SK-N-SH (cell line): ENCODE measurements at regions not wholly inside any gene's neighbourhood (a gene's known extent, or its start where the extent isn't known, plus 50 kb on each side); places are given as distances from the start of the nearest gene placed in this dataset.

ENCODE experiments used
- CTCF ChIA-PET: fragments of 300-600, 350-600 bp; formaldehyde crosslinking; extraction: SDS; loops from one replicate; lab custom pipeline; 2021; lab: Yijun Ruan, JAX
- POLR2A ChIA-PET: fragments of 350-600 bp; sonication (Branson Sonifier 250); formaldehyde crosslinking; extraction: SDS; loops from one replicate; lab custom pipeline; 2020; ENCODE audit warnings: antibody characterized with exemption, inconsistent platforms; lab: Yijun Ruan, JAX
- DNase-seq: peaks from one replicate; pipeline ENCODE4 v3.0.0; 2012
- H2AFZ ChIP-seq: fragments of 200-600 bp; sonication (generic); 2 replicates; pipeline ENCODE4 v1.8.1; 2016; ENCODE audit warnings: antibody characterized with exemption, mild to moderate bottlenecking, low read depth
- H3F3A ChIP-seq: fragments of 200-600 bp; sonication (generic); replicated peaks from 2 replicates; pipeline ENCODE3; 2016; ENCODE audit warnings: antibody characterized with exemption, mild to moderate bottlenecking; ENCODE audit not compliant: insufficient read depth
- H3K27ac ChIP-seq, 2 experiments: fragments of 200-500 bp in 1 of 2; fragments of 200-600 bp in 1 of 2; sonication (Bioruptor generic) in 1 of 2; sonication (generic), shearing (Covaris generic) in 1 of 2; 2 replicates each; pipeline versions ENCODE4 v1.5.1 to v1.6.1; 2014 to 2016; ENCODE audit warnings: low read depth in 2 of 2, inconsistent platforms in 1 of 2, low read length in 1 of 2, mild to moderate bottlenecking in 1 of 2, mixed read lengths in 1 of 2
- H3K27me3 ChIP-seq: fragments of 200-600 bp; sonication (generic), shearing (Covaris generic); 2 replicates; pipeline ENCODE4 v1.6.1; 2016; ENCODE audit warnings: mixed run types; ENCODE audit not compliant: insufficient read depth
- H3K36me3 ChIP-seq, 2 experiments: fragments of 200-500 bp in 1 of 2; fragments of 200-600 bp in 1 of 2; sonication (Bioruptor generic) in 1 of 2; sonication (generic) in 1 of 2; replicated peaks in 1 of 2; 2 replicates each; pipeline versions ENCODE3 to v1.5.1; 2014 to 2016; ENCODE audit warnings: low read length in 1 of 2, mild to moderate bottlenecking in 1 of 2; ENCODE audit not compliant: insufficient read depth in 2 of 2, control insufficient read depth in 1 of 2
- H3K4me1 ChIP-seq, 2 experiments: fragments of 200-500 bp in 1 of 2; fragments of 200-600 bp in 1 of 2; sonication (Bioruptor generic) in 1 of 2; sonication (generic), shearing (Covaris generic) in 1 of 2; 2 replicates each; pipeline versions ENCODE4 v1.5.1 to v1.6.1; 2014 to 2016; ENCODE audit warnings: low read depth in 1 of 2, low read length in 1 of 2, mixed run types in 1 of 2; ENCODE audit not compliant: insufficient read depth in 2 of 2, control insufficient read depth in 1 of 2
- H3K4me2 ChIP-seq: fragments of 200-600 bp; sonication (generic), shearing (Covaris generic); 2 replicates; pipeline ENCODE4 v1.6.1; 2017; ENCODE audit warnings: mixed run types
- H3K4me3 ChIP-seq, 2 experiments: fragments of 200-500 bp in 1 of 2; fragments of 200-600 bp in 1 of 2; sonication (Bioruptor generic) in 1 of 2; sonication (generic), shearing (Covaris generic) in 1 of 2; 2 replicates each; pipeline versions ENCODE4 v1.5.1 to v1.8.1; 2014 to 2016; ENCODE audit warnings: low read depth in 2 of 2, inconsistent platforms in 1 of 2, low read length in 1 of 2, mild to moderate bottlenecking in 1 of 2, mixed read lengths in 1 of 2, moderate library complexity in 1 of 2
- H3K79me2 ChIP-seq: fragments of 200-600 bp; sonication (generic); 2 replicates; pipeline ENCODE4 v1.8.1; 2017; ENCODE audit warnings: mild to moderate bottlenecking; ENCODE audit not compliant: insufficient read depth
- H3K9ac ChIP-seq: fragments of 200-600 bp; sonication (generic); 2 replicates; pipeline ENCODE4 v1.6.1; 2017; ENCODE audit warnings: mixed run types
- H3K9me2 ChIP-seq: fragments of 200-600 bp; sonication (generic); 2 replicates; pipeline ENCODE4 v1.6.1; 2017; ENCODE audit warnings: mixed run types
- H3K9me3 ChIP-seq: fragments of 200-600 bp; sonication (generic); 2 replicates; pipeline ENCODE4 v1.6.1; 2017; ENCODE audit warnings: mixed run types, mild to moderate bottlenecking, moderate library complexity
- H4K20me1 ChIP-seq: fragments of 200-600 bp; sonication (generic); 2 replicates; pipeline ENCODE4 v1.6.1; 2017; ENCODE audit warnings: mild to moderate bottlenecking, mixed run types; ENCODE audit not compliant: insufficient read depth
- CHD2 ChIP-seq: fragments of 150-350 bp; IDR thresholded peaks from 2 replicates; pipeline ENCODE4 v1.6.1; 2018; ENCODE audit warnings: low read length; ENCODE audit not compliant: partially characterized antibody
- ELF1 ChIP-seq: IDR thresholded peaks from 2 replicates; pipeline ENCODE4 v1.4.0; 2012
- EP300 ChIP-seq, 2 experiments: IDR thresholded peaks; 2 replicates each; pipeline versions ENCODE4 v1.4.0 to v1.6.1; 2012; ENCODE audit warnings: borderline replicate concordance in 1 of 2, low read depth in 1 of 2, low read length in 1 of 2
- FOSL2 ChIP-seq: IDR thresholded peaks from 2 replicates; pipeline ENCODE4 v1.4.0; 2012; ENCODE audit warnings: low read depth, mild to moderate bottlenecking, moderate library complexity, borderline replicate concordance
- GATA2 ChIP-seq: sonication (generic); formaldehyde crosslinking; IDR thresholded peaks from 2 replicates; pipeline ENCODE4 v1.5.0; 2020; ENCODE audit warnings: mild to moderate bottlenecking, missing genetic modification reagents
- NFIC ChIP-seq: IDR thresholded peaks from 2 replicates; pipeline ENCODE4 v1.4.0; 2012; ENCODE audit warnings: borderline replicate concordance
- RAD21 ChIP-seq: IDR thresholded peaks from 2 replicates; pipeline ENCODE4 v1.6.1; 2012; ENCODE audit warnings: mild to moderate bottlenecking, low read length
- RFX5 ChIP-seq: IDR thresholded peaks from 2 replicates; pipeline ENCODE4 v1.6.1; 2012; ENCODE audit warnings: mild to moderate bottlenecking, improper control_type of control experiment, low read length
- SMC3 ChIP-seq: IDR thresholded peaks from 2 replicates; pipeline ENCODE4 v1.6.1; 2012; ENCODE audit warnings: low read depth, low read length, improper control_type of control experiment
- USF1 ChIP-seq: IDR thresholded peaks from 2 replicates; pipeline ENCODE4 v1.4.0; 2012; ENCODE audit warnings: low read depth, borderline replicate concordance
- USF2 ChIP-seq: fragments of 150-350 bp; IDR thresholded peaks from 2 replicates; pipeline ENCODE4 v1.6.1; 2017; ENCODE audit warnings: antibody characterized with exemption, low read length, low read depth, borderline replicate concordance
- YY1 ChIP-seq: IDR thresholded peaks from 2 replicates; pipeline ENCODE4 v1.4.0; 2012; ENCODE audit warnings: low read depth, mild to moderate bottlenecking
- WGBS: methylation state at CpG from one replicate; pipeline ENCODE4 v1.1.6; 2017; ENCODE audit warnings: low lambda C conversion rate; 5-methylcytosine and 5-hydroxymethylcytosine counted together
- TF ChIP-seq, protein P1 (sequence below): fragments of 200-600 bp; sonication (generic); IDR thresholded peaks from 2 replicates; pipeline ENCODE4 v1.6.1; 2017; ENCODE audit warnings: antibody characterized with exemption, mild to moderate bottlenecking, moderate library complexity
- TF ChIP-seq, protein P2 (sequence below): IDR thresholded peaks from 2 replicates; pipeline ENCODE4 v1.6.1; 2012; ENCODE audit warnings: mild to moderate bottlenecking, low read depth, low read length, moderate library complexity
- TF ChIP-seq, protein P3 (sequence below): fragments of 150-350 bp; IDR thresholded peaks from 2 replicates; pipeline ENCODE4 v1.6.1; 2016; ENCODE audit warnings: mild to moderate bottlenecking, low read depth, low read length

DNA sequence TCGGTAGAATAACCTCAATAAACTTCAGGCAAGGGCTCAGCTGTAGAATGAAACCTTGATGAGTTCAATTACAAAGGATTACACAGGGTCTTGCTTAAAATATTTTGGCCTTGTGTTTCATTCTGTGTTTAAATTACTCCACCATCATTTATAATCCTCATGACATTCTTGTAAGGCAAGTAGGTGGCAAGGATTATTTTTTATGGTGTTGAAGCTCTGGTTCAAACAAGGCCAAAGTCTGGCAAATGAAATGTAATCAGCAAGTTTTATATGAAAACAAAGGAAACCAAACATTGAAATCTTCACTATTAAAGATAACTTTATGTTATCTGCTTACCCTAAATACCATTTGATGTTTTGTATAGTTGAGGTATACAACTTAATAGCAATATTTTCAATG, 221.3 kb upstream of the HES1 start:
- no peaks in the 10 kb centered on the region for H3K79me2 ChIP-seq
- H3K4me2 ChIP-seq = no peak overlapping the region
- ChIA-PET CTCF (no interaction called here), POLR2A (no interaction called here)
- H3K4me3 ChIP-seq = no peak overlapping the region
- no peaks in the 10 kb centered on the region for H3K27me3 ChIP-seq
- H3K9me3 ChIP-seq = no peaks in the 10 kb centered on the region
- TF ChIP-seq, protein P1, sequence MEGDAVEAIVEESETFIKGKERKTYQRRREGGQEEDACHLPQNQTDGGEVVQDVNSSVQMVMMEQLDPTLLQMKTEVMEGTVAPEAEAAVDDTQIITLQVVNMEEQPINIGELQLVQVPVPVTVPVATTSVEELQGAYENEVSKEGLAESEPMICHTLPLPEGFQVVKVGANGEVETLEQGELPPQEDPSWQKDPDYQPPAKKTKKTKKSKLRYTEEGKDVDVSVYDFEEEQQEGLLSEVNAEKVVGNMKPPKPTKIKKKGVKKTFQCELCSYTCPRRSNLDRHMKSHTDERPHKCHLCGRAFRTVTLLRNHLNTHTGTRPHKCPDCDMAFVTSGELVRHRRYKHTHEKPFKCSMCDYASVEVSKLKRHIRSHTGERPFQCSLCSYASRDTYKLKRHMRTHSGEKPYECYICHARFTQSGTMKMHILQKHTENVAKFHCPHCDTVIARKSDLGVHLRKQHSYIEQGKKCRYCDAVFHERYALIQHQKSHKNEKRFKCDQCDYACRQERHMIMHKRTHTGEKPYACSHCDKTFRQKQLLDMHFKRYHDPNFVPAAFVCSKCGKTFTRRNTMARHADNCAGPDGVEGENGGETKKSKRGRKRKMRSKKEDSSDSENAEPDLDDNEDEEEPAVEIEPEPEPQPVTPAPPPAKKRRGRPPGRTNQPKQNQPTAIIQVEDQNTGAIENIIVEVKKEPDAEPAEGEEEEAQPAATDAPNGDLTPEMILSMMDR = no peak
- no peak for TF ChIP-seq USF1
- TF ChIP-seq FOSL2 = no peak
- TF ChIP-seq CHD2 = no peak
- TF ChIP-seq YY1 = no peak
- no peak for TF ChIP-seq ELF1
- no peak for TF ChIP-seq SMC3
- H3K36me3 ChIP-seq = no peaks in the 10 kb centered on the region
- no peak overlapping the region for H3K27ac ChIP-seq
- H3K4me1 ChIP-seq = no peaks in the 10 kb centered on the region
- no peak for DNase-seq
- H3K9ac ChIP-seq = no peak overlapping the region
- H3F3A ChIP-seq = no peaks in the 10 kb centered on the region
- H4K20me1 ChIP-seq = no peaks in the 10 kb centered on the region
- 23% methylated on average over 1 of the region's 1 CpG for WGBS
- H3K9me2 ChIP-seq = no peaks in the 10 kb centered on the region
- no peak overlapping the region for H2AFZ ChIP-seq

DNA sequence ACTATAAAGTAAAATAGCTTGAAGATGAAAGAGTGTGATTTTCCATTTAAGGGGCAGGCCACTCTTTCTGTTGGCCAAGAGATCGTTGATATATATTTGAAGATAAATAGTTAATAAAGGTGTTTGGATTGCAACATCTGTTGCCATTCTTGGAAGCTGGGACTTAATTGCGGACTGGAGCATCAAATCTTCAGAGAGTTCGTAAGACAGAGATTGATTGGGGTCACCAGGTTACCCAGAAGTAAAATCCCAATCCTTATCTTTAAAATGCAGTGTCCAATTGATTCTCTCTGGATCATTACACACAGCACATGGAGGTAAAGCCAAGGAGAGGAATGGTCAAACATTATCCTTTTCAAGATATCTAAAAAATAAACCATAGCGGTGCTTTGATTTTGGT, 220.8 kb upstream of the HES1 start:
- no peaks in the 10 kb centered on the region for H3F3A ChIP-seq
- no peaks in the 10 kb centered on the region for H3K36me3 ChIP-seq
- H3K27me3 ChIP-seq = no peaks in the 10 kb centered on the region
- no peak overlapping the region for H2AFZ ChIP-seq
- no peak for DNase-seq
- H3K4me2 ChIP-seq = no peak overlapping the region
- CTCF ChIA-PET = no interaction called here
- POLR2A ChIA-PET = no interaction called here
- no peak overlapping the region for H3K4me3 ChIP-seq
- H3K4me1 ChIP-seq = no peaks in the 10 kb centered on the region
- H4K20me1 ChIP-seq = no peaks in the 10 kb centered on the region
- no peaks in the 10 kb centered on the region for H3K79me2 ChIP-seq
- no peaks in the 10 kb centered on the region for H3K9me3 ChIP-seq
- WGBS = 37% methylated on average over 4 of the region's 4 CpGs
- H3K9ac ChIP-seq = no peak overlapping the region
- H3K27ac ChIP-seq = no peak overlapping the region
- no peaks in the 10 kb centered on the region for H3K9me2 ChIP-seq
- no peak for TF ChIP-seq EP300 (IDR thresholded peaks at IDR 0.05; ENCODE audit: borderline replicate concordance in 1 of 2, low read depth in 1 of 2, low read length in 1 of 2)
- no peak for TF ChIP-seq RAD21
- no peak for TF ChIP-seq CHD2
- TF ChIP-seq, protein P1 = no peak
- no peak for TF ChIP-seq USF2
- TF ChIP-seq NFIC = no peak
- TF ChIP-seq, protein P2, sequence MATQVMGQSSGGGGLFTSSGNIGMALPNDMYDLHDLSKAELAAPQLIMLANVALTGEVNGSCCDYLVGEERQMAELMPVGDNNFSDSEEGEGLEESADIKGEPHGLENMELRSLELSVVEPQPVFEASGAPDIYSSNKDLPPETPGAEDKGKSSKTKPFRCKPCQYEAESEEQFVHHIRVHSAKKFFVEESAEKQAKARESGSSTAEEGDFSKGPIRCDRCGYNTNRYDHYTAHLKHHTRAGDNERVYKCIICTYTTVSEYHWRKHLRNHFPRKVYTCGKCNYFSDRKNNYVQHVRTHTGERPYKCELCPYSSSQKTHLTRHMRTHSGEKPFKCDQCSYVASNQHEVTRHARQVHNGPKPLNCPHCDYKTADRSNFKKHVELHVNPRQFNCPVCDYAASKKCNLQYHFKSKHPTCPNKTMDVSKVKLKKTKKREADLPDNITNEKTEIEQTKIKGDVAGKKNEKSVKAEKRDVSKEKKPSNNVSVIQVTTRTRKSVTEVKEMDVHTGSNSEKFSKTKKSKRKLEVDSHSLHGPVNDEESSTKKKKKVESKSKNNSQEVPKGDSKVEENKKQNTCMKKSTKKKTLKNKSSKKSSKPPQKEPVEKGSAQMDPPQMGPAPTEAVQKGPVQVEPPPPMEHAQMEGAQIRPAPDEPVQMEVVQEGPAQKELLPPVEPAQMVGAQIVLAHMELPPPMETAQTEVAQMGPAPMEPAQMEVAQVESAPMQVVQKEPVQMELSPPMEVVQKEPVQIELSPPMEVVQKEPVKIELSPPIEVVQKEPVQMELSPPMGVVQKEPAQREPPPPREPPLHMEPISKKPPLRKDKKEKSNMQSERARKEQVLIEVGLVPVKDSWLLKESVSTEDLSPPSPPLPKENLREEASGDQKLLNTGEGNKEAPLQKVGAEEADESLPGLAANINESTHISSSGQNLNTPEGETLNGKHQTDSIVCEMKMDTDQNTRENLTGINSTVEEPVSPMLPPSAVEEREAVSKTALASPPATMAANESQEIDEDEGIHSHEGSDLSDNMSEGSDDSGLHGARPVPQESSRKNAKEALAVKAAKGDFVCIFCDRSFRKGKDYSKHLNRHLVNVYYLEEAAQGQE = no peak
- TF ChIP-seq GATA2 = no peak
- TF ChIP-seq USF1 = no peak
- TF ChIP-seq, protein P3, sequence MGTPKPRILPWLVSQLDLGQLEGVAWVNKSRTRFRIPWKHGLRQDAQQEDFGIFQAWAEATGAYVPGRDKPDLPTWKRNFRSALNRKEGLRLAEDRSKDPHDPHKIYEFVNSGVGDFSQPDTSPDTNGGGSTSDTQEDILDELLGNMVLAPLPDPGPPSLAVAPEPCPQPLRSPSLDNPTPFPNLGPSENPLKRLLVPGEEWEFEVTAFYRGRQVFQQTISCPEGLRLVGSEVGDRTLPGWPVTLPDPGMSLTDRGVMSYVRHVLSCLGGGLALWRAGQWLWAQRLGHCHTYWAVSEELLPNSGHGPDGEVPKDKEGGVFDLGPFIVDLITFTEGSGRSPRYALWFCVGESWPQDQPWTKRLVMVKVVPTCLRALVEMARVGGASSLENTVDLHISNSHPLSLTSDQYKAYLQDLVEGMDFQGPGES = no peak
- TF ChIP-seq RFX5 = no peak
